Choroid plexus epithelial cell (primary cell): ENCODE measurements at regions not wholly inside any gene's neighbourhood (a gene's known extent, or its start where the extent isn't known, plus 50 kb on each side); places are given as distances from the start of the nearest gene placed in this dataset.

Experiments
- DNase-seq: peaks from one replicate; pipeline ENCODE4 v3.0.0-alpha.2; 2010; ENCODE audit warnings: low read depth
- H3K4me3 ChIP-seq: 2 replicates; pipeline ENCODE4 v1.5.1; 2011; ENCODE audit warnings: low read depth, mild to moderate bottlenecking, control low read depth, low read length, moderate library complexity
- TF ChIP-seq, protein P1 (sequence below): conservative IDR thresholded peaks from 2 replicates; pipeline ENCODE4 v1.5.1; 2011; ENCODE audit warnings: low read depth, mild to moderate bottlenecking, control low read depth, inconsistent platforms, low read length, moderate library complexity

DNA sequence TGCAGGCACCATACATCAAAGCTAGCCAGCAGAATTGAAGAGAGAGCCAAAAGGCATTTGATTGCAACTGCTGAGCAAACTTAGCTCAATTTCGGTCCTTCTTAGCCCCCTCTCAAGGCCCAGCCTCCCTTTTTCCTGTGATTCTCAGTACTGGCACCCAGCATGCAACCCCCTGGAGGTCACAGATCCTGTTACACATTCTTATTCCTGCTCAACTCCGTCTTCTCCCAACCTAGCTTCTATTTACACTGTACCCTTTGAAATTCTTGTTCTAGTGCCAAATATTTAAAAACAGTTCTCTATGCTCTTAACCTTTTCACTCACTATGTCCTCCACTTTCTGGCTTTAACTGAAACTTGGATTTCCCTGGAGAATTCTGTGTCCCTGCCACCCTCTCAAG is 131.3 kb upstream of the CPSF6 start:
- DNase-seq = peak; percentile 88
- TF ChIP-seq, protein P1, sequence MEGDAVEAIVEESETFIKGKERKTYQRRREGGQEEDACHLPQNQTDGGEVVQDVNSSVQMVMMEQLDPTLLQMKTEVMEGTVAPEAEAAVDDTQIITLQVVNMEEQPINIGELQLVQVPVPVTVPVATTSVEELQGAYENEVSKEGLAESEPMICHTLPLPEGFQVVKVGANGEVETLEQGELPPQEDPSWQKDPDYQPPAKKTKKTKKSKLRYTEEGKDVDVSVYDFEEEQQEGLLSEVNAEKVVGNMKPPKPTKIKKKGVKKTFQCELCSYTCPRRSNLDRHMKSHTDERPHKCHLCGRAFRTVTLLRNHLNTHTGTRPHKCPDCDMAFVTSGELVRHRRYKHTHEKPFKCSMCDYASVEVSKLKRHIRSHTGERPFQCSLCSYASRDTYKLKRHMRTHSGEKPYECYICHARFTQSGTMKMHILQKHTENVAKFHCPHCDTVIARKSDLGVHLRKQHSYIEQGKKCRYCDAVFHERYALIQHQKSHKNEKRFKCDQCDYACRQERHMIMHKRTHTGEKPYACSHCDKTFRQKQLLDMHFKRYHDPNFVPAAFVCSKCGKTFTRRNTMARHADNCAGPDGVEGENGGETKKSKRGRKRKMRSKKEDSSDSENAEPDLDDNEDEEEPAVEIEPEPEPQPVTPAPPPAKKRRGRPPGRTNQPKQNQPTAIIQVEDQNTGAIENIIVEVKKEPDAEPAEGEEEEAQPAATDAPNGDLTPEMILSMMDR = peak; percentile 30
- H3K4me3 ChIP-seq = no peak overlapping the region

DNA sequence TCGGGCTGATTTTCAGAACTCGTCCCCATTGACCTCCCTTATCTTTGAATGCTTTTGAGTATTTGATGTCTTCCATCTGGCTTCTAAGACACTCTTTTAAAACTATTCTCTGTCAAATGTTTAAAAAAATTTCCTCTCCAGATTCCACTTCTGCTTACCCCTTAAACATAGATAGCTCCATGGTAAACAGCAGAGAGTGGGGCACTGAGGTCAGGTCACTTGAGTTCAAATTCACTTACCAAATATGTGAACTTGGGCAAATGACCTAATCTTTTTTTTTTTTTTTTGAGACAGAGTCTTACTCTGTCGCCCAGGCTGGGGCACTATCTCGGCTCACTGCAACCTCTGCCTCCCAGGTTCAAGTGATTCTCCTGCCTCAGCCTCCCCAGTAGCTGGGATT is 126.8 kb upstream of the CPSF6 start:
- no peak for DNase-seq
- no peak overlapping the region for H3K4me3 ChIP-seq
- TF ChIP-seq, protein P1 = no peak

DNA sequence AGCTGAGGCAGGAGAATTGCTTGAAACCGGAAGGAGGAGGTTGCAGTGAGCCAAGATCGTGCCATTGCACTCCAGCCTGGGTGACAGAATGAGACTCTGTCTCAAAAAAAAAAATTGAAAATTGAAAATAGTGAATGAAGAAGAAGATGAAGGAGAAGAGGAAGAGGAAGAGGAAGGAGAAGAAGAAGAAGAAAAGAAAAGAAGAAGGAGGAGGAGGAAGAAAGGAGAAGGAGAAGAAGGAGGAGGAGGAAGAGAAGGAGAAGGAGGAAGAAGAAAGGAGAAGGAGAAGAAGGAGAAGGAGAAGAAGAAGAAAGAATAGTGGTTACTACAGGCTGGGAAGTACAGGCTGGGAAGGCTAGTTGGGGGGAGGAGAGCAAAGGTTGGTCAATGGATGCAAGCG is 124.3 kb upstream of the CPSF6 start:
- TF ChIP-seq, protein P1 = no peak
- no peak for DNase-seq
- no peak overlapping the region for H3K4me3 ChIP-seq

DNA sequence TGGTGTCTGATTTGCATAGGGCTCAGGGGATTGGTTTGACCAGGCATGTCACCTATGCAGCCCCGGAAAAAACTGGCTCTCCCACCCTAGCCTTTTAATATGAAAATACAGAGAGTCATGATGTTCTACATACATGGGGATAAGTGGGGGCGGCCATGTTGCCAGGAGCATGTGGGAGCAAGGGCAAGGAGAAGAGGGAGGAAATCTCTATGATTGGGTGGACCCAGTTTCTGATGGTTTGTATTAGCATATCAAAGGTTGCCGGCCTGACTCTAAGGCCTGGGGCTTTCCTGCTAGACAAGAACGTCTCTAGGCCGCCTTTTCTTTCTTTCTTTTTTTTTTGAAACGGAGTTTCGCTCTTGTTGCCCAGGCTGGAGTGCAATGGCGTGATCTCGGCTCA is 123.4 kb upstream of the CPSF6 start:
- no peak overlapping the region for H3K4me3 ChIP-seq
- TF ChIP-seq, protein P1 = no peak
- no peak for DNase-seq

DNA sequence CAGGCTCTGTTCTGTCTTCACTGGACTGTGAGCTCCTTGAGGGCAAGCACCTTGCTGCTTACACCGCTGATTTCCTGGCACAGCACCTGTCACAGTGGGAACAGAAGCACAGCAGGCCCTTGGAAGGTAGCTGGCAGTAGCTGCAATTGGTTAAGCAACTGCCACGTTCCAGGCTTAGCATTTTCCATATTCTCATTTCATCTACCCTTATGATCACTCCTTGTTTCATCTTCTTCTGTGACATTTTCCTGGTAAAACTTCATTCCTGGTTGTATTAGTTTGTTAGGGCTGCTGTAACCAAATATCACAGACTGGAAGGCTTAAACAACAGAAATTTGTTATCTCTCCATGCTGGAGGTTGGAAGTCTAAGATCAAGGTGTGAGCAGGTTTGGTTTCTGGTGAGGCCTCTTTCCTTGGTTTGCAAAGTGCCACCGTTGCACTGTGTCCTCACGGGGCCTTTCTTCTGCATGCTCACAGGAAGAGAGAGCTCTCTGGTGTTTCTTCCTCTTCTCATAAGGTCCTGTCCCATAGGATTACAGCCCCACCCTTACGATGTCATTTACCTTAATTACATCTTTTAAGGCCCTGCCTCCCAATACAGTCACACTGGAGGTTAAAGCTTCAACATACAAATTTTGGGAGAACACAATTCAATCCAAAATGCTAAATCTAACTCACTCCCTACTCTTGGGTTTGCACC is 121.7 kb upstream of the CPSF6 start:
- TF ChIP-seq, protein P1 = no peak
- no peak overlapping the region for H3K4me3 ChIP-seq
- no peak for DNase-seq

DNA sequence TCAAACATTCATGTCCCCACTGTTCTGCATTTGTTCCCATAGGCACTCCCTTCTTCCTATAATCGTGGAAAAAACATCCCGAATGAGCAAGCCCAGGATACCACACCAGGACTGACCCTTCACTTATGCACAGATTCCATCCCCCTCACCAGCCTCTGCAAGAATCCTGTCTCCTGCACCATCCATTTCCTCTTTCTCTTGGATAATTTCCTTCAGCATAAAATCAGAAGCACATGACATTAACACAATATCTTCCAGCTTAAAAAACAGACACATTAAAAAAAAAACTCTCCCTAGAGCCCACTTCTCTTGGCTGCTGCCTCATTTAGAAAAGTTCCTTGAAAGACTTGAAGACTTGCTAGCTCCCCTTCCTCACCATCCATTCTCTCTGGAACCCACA is 120.9 kb upstream of the CPSF6 start:
- DNase-seq = no peak
- TF ChIP-seq, protein P1 = no peak
- no peak overlapping the region for H3K4me3 ChIP-seq

DNA sequence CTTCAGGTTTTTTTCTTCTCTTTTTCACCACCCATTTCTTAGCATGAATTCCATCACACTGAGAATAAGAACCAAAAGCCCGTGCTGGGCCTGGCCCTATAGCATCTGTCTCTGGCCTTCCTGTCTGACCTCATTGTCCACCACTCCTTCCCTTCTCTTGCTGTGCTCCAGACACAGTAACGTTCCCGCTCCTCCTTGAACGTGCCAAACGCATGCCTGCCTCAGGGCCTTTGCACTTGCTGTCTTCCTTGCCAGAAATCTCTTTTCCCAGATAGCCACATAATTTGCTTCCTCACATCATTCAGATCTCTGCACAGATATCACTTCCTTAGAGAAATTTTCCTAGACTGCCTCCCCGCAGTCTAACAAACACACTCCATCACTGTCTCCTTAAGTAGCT is 119.6 kb upstream of the CPSF6 start:
- H3K4me3 ChIP-seq = no peak overlapping the region
- no peak for DNase-seq
- TF ChIP-seq, protein P1 = no peak
